Peyer's patch (tissue), 4 donors: ENCODE measurements at regions not wholly inside any gene's neighbourhood (a gene's known extent, or its start where the extent isn't known, plus 50 kb on each side); places are given as distances from the start of the nearest gene placed in this dataset.

Experiments
- DNase-seq, 3 donors: peaks; one replicate each; pipeline ENCODE4 v3.0.0-alpha.2; 2017 to 2019
- H3K27ac ChIP-seq, 4 donors: fragments of 200-600 bp; sonication (generic); one replicate each; pipeline ENCODE4 v1.5.1; 2016 to 2019
- H3K27me3 ChIP-seq, 2 donors: fragments of 200-600 bp; sonication (generic); one replicate each; pipeline ENCODE4 v1.5.1; 2019
- H3K36me3 ChIP-seq, 3 donors: fragments of 200-600 bp; sonication (generic); one replicate each; pipeline ENCODE4 v1.5.1; 2016 to 2019
- H3K4me1 ChIP-seq, 4 donors: fragments of 200-600 bp; sonication (generic); one replicate each; pipeline ENCODE4 v1.5.1; 2016 to 2019
- H3K4me3 ChIP-seq, 4 donors: fragments of 200-600 bp; sonication (generic); 1 replicate in 3 of 4; 2 replicates in 1 of 4; pipeline ENCODE4 v1.5.1; 2016 to 2019; ENCODE audit warnings: mild to moderate bottlenecking in 1 of 4
- H3K9me3 ChIP-seq, 4 donors: fragments of 200-600 bp; sonication (generic); one replicate each; pipeline ENCODE4 v1.5.1; 2016 to 2019; ENCODE audit warnings: mild to moderate bottlenecking in 1 of 4
- CTCF ChIP-seq, 6 experiments: fragments of 450-650 bp in 4 of 6; fragments of 200-600 bp in 2 of 6; sonication (generic) in 1 of 6; IDR thresholded peaks; one replicate each; pipeline ENCODE4 v1.5.1; 2017 to 2019; ENCODE audit warnings: antibody characterized with exemption in 6 of 6, mild to moderate bottlenecking in 3 of 6, moderate library complexity in 1 of 6
- POLR2A ChIP-seq, 2 donors: fragments of 450-650 bp; IDR thresholded peaks; one replicate each; pipeline ENCODE4 v1.5.1; 2017; ENCODE audit warnings: antibody characterized with exemption in 2 of 2, mild to moderate bottlenecking in 2 of 2, moderate library complexity in 2 of 2

- TF ChIP-seq CTCF (IDR thresholded peaks at IDR 0.05) = no peak
- no peak for TF ChIP-seq POLR2A (IDR thresholded peaks at IDR 0.05)
- no peak overlapping the region for H3K4me3 ChIP-seq
These were observed 954.2 kb upstream of the SEMA6D start for GRCh38 chr15:46763091-46763490.

GRCh38 chr15:46764851-46765250, 952.5 kb upstream of the SEMA6D start:
- Histone ChIP-seq H3K9me3 (peaks cover 0 to 11% (median 0%) of the 10 kb centered on the region in 4 donors), H3K36me3 (no peaks in the 10 kb centered on the region), H3K4me3 (no peak overlapping the region), H3K27me3 (no peaks in the 10 kb centered on the region), H3K4me1 (no peaks in the 10 kb centered on the region), H3K27ac (no peak overlapping the region)
- TF ChIP-seq POLR2A (IDR thresholded peaks at IDR 0.05) (no peak), CTCF (IDR thresholded peaks at IDR 0.05) (no peak)
- no peak for DNase-seq

More at GRCh38 chr15:46763091-46763490, 954.2 kb upstream of the SEMA6D start:
- H3K9me3 ChIP-seq = peaks cover 0 to under 1% (median 0%) of the 10 kb centered on the region in 4 donors
- H3K4me1 ChIP-seq = no peaks in the 10 kb centered on the region
- H3K27ac ChIP-seq = no peak overlapping the region
- H3K36me3 ChIP-seq = no peaks in the 10 kb centered on the region
- H3K27me3 ChIP-seq = no peaks in the 10 kb centered on the region
- DNase-seq = no peak

- Histone ChIP-seq H3K4me3 (no peak overlapping the region), H3K27me3 (no peaks in the 10 kb centered on the region), H3K4me1 (no peaks in the 10 kb centered on the region), H3K9me3 (peaks cover 0 to 11% (median 0%) of the 10 kb centered on the region in 4 donors), H3K27ac (no peak overlapping the region), H3K36me3 (no peaks in the 10 kb centered on the region)
- no peak for DNase-seq
- TF ChIP-seq POLR2A (IDR thresholded peaks at IDR 0.05) = no peak
- TF ChIP-seq CTCF (IDR thresholded peaks at IDR 0.05) = no peak
These were observed 951.3 kb upstream of the SEMA6D start for GRCh38 chr15:46766021-46766420.

- H3K9me3 ChIP-seq = peaks cover 0 to 11% (median 0%) of the 10 kb centered on the region in 4 donors
- no peak for TF ChIP-seq CTCF (IDR thresholded peaks at IDR 0.05)
- TF ChIP-seq POLR2A (IDR thresholded peaks at IDR 0.05) = no peak
- H3K4me3 ChIP-seq = no peak overlapping the region
- H3K4me1 ChIP-seq = no peaks in the 10 kb centered on the region
- DNase-seq = no peak
- no peak overlapping the region for H3K27ac ChIP-seq
- H3K27me3 ChIP-seq = no peaks in the 10 kb centered on the region
- H3K36me3 ChIP-seq = no peaks in the 10 kb centered on the region
These were observed 949.0 kb upstream of the SEMA6D start for GRCh38 chr15:46768287-46768686.

- TF ChIP-seq POLR2A (IDR thresholded peaks at IDR 0.05) (no peak), CTCF (IDR thresholded peaks at IDR 0.05) (no peak)
- Histone ChIP-seq H3K27ac (no peak overlapping the region), H3K4me1 (no peaks in the 10 kb centered on the region), H3K9me3 (peaks cover 0 to 11% (median 0%) of the 10 kb centered on the region in 4 donors), H3K27me3 (no peaks in the 10 kb centered on the region), H3K36me3 (no peaks in the 10 kb centered on the region), H3K4me3 (no peak overlapping the region)
- no peak for DNase-seq
These were observed 944.3 kb upstream of the SEMA6D start for GRCh38 chr15:46773016-46773415.

- no peaks in the 10 kb centered on the region for H3K9me3 ChIP-seq
- no peak for TF ChIP-seq POLR2A (IDR thresholded peaks at IDR 0.05)
- no peak for TF ChIP-seq CTCF (IDR thresholded peaks at IDR 0.05)
- H3K27me3 ChIP-seq = no peaks in the 10 kb centered on the region
- no peak for DNase-seq
- no peaks in the 10 kb centered on the region for H3K4me1 ChIP-seq
- no peak overlapping the region for H3K27ac ChIP-seq
- no peak overlapping the region for H3K4me3 ChIP-seq
- H3K36me3 ChIP-seq = no peaks in the 10 kb centered on the region
These were observed 938.4 kb upstream of the SEMA6D start for GRCh38 chr15:46778876-46779275.
